Stimulated activated CD4-positive, alpha-beta T cell treated with anti-CD3 and anti-CD28 coated beads, Interleukin-1b, Interleukin-23, amount 100 ng/mL, for 48 hours (primary cell): ENCODE measurements at regions not wholly inside any gene's neighbourhood (a gene's known extent, or its start where the extent isn't known, plus 50 kb on each side); places are given as distances from the start of the nearest gene placed in this dataset.

Experiments
- DNase-seq: peaks from one replicate; pipeline ENCODE4 v3.0.0-alpha.2; 2020

DNA sequence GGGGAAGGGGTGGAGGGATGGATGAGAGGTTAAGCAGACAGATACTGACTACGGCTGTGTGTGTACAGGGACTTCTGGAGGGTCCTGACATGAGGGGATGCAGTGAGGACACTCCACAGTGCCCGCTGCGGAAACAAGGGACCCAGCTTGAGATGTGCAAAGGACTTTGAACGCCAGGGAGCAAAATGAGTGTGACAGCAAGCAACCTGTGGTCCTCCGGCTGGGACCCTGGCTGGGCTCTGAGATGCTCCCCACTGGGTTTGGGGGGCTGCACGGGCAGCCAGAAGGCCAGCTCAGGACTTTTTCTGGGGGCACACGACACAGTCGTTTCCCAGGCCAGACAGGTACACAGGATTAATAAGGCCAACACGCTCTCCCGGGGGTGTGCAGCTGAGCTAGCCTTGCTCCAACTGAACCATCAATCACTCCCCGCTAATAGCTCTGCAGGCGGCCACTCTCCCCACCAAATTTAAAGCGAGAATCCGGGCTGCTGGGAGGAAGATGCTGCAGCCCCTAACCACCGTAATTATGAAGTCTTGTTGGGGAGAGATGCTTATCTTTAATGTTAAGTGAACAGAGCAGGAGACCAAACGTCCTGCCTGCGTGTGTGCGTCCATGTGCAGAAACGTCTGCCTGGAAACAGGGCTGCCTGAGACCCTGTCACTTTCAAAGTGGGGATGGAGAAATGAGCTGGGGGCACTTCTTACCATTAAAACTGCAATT, 51.6 kb upstream of the DLK1 start:
- no peak for DNase-seq

DNA sequence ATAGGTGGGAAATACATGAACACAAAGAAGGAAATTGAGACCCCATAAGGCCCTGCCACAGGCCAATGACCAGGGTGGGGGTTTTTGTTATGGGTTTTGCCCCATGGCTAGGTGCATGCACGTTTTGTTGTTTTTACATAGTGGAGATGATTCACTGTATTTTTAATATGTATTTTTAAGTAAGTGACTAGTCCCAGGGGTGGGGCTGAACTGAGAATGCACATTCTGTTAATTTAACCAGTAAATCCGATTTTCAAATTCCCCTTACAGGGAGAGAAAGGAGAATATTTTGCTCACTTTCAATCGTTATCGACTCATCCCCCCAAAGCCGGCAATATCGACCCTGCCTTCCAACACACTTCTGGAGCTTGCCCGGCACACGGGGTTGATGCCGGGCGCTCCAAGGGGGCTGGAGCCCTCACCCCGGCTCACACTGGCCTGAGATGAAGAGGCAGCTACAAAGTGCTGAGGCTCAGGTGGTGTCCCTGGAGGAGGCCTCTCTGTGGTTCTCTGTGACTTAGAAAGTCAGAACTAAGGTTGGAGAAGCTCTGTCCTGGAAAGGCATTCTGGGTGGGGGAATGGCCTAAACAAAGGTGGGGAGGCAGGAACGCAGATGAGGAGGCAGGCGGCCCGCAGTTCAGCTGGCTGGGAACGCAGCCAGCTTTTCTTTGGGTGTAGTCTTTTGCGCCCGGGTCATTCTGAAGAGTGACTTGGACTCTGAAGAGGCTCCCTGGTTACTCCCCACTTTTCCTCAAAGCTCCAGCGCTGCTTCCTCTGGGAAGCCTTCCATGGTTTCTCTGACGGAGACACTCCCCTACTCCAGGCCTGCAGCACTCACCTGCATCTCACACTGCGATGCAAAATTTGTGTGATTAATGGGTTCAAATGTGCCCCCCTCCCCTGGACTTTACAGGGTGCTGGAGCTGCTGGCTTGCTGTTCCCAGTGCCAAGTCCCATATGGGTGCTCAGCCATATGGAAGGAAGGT, 50.7 kb upstream of the DLK1 start:
- DNase-seq, result no peak
